Skeletal muscle cell (primary cell): ENCODE measurements at regions not wholly inside any gene's neighbourhood (a gene's known extent, or its start where the extent isn't known, plus 50 kb on each side); places are given as distances from the start of the nearest gene placed in this dataset.

ENCODE experiments used
- DNase-seq: peaks from one replicate; pipeline ENCODE4 v3.0.0-alpha.2; 2010; ENCODE audit warnings: low read depth
- H3K4me3 ChIP-seq: 2 replicates; pipeline ENCODE4 v1.5.1; 2011; ENCODE audit warnings: low read depth, mild to moderate bottlenecking, control low read depth, low read length, moderate library complexity

DNA sequence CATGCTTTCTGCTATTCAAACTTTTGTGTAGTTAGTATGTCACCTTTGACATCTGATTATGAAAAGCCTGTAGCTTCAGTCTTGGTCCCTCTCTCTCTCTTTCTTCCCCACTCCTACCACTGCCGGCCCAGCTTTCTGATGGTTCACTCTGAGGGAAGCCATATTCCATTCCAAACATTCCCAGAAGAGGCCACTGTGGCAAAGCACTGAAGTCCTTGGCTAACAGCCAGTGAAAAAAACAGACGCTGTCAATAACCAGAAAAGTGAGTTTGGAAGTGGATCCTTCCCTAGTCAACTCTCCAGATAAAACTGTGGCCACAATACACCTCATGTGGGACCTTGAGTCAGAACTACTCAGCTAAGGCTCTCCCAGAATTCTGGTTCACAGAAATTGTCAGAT is 950.7 kb upstream of the PHF14 start:
- no peak overlapping the region for H3K4me3 ChIP-seq
- no peak for DNase-seq

DNA sequence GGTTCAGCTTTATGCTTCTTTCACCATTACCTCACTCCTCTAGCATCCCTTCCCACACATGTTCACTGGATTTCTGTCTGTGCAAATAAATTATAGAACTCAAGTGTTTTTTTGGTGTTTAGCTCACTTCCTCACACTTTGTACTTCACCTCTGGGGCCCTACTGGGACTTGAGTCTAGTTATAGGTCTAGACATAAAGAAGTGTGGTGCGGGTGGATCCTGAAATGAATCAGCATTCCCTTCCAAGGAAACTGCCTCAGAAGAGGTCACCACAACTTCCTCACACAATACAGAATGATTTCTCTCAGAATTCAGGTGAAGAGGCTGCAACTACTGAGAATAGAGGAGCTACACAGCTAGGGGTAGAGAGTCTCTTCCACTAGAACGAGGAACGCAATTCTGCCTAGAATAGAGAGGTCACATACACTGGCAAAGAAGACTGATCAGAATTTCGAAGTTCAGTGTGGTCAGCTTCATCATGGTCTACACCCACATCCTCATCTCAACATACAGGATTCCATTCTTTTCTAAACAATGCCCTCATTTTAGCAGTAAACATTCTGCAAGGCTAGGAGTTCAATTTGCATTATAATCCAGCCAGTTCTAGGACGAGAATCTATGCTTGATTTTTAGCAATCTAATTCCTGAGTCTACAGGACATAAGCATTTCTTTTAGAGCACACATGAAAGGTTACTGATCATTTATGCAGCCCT is 938.7 kb upstream of the PHF14 start:
- no peak overlapping the region for H3K4me3 ChIP-seq
- DNase-seq = no peak

DNA sequence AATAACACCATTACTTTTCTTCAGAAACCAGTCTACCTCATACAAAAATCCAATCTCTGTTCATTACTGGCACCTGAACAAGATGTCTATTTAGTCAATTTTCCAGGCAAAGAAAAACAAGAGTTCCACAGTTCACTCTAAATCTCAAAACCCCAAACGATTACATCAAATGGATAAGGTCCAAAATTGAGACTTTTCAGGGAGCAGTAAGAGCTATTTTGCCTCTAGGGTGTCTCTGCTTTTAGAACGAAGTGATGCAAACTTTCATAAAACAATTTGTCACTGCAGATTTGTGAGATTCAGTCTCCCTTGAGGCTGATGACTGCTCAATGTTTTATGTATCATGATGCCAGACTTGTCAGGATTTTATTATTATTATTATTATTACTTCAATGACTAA is 937.0 kb upstream of the PHF14 start:
- no peak overlapping the region for H3K4me3 ChIP-seq
- DNase-seq = no peak

DNA sequence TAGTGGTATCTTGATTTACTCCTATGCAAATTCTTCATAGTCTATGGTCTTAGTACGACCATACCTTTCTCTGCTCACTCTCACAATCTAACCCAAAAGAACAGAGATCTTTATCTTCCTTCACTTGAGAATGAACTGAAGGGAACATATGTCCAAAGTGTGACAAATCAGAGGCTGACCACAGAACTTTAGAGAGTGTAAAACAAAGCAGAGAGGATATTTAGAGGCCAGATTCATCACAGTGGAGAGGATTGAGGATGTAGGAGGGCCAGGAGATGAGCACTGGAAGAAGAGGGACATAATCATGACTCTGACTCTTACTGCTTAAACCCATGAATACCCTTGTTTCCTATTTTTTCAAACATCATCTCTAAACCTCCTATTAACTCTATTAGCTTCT is 935.3 kb upstream of the PHF14 start:
- H3K4me3 ChIP-seq = no peak overlapping the region

DNA sequence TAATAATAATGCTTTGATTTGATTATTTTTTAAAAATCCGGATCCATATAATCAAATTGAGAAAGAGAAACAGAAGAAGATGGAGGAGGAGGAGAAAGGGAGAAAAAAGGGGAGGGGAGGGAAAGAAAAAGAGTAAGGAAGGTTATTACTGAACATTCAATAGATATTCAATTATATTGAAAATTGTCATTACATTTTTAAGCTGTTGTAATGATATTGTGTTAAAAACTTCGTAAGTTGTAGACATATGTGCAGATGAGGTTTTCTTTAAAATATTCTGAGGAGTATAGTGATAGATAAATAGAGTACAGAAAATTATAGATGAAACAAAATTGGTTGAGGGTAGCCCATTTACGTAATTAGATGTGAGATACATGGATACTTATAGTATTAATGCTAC is 933.0 kb upstream of the PHF14 start:
- H3K4me3 ChIP-seq = no peak overlapping the region
- no peak for DNase-seq

More for the DNA sequence above, 935.3 kb upstream of the PHF14 start:
- DNase-seq = no peak

DNA sequence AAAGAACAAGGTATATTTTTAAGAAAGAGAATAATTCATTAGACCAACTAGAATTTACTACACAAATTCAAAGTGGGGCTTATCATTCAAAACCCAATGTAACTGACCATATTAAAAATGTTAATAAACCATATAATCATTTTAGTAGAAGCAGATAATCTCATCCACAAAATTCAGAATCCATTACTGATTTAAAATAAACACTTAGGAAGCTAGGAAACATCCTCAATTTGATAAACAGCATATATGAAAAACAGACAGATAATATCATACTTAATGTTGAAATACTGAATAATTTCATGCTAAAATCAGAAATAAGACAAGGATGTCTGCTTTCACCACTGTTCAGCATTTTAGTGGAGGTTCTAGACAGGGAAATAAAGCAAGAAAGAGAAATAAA is 902.8 kb upstream of the PHF14 start:
- H3K4me3 ChIP-seq = no peak overlapping the region
- DNase-seq = no peak

DNA sequence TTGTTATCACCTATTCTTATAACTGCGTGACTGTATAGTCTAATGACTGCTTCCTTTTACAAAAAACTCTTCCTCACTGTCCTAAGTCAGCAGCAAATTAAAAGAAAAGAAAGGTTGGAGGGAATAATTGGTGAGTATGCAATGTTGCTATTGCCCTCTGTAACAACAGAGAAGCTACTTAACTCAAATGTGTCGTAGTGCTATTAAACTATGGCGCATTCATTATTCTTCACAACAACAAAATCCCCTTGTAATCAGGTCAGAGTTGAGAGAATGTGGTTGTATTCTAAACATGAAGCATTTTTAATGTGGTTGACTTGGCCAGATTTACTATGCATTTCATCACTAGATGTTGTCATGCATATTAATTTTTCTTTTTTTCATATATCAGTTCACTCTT is 897.8 kb upstream of the PHF14 start:
- no peak for DNase-seq
- H3K4me3 ChIP-seq = no peak overlapping the region

DNA sequence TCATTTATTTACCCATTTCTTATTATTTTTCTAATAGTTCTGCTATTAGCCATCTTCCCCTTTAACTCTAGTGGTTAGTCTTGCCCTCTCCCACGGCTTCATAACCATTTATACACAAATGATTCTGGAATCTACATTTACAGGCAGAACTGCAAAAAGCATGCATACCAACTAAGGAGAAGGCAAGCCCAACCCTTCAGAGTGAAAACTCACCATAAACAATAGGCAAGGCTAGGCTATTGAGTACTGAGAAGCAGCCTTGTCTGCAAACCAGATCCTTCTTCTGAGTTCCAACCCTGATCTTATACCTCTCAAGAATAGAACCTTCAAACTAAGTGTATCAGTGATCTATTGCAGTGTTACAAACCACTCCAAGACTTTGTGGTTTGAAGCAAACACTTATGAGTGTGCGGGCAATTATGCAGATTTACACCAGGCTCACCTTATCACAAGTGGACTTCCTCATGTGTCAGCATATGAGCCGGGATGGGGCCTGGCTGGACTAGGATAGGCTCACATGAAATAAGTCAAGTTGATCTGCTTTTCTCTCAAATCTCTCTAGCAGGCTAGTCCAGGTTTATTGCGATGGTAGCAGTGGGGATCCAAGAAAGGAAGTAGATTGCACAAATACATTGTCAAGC is 896.9 kb upstream of the PHF14 start:
- H3K4me3 ChIP-seq = no peak overlapping the region
- no peak for DNase-seq

DNA sequence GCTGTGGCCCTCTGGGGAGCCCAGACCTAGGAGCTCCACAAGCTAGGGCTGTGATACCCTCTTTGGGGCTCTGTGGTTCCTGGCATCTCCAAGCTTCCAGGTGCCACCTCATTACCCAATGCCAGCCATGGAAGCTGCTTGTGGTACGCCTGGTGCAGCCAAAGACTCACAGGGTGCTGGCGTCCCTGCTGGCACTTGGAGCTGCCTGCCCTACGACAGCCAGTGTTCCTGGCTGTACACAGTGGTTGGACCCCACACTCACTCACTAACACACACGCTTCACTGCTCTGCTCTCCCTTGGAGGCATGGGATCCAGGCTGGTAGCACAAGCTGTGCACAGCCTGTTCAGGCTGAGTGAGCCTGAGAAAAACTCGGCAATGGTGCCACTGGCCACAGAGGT is 894.1 kb upstream of the PHF14 start:
- no peak for DNase-seq

DNA sequence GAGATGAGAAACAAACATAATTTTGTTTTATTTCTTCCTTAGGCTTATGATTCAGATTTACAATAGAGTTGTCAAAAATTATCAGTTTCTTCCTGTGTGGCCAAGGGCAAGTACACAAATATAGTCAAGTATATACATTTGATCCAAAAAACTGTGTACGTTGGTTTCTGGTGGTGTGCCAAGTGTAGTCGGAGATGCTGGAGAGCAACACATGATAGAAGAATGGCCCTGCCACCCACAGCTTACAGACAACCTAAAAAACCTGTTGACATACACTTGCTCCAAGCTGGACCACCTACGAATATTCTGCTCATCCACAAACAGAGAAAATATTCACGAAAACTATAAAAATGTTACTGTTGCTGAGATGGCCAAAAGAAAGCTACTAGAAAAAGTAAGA is 890.8 kb upstream of the PHF14 start:
- DNase-seq = no peak
- no peak overlapping the region for H3K4me3 ChIP-seq

More for the DNA sequence above, 894.1 kb upstream of the PHF14 start:
- H3K4me3 ChIP-seq = no peak overlapping the region

DNA sequence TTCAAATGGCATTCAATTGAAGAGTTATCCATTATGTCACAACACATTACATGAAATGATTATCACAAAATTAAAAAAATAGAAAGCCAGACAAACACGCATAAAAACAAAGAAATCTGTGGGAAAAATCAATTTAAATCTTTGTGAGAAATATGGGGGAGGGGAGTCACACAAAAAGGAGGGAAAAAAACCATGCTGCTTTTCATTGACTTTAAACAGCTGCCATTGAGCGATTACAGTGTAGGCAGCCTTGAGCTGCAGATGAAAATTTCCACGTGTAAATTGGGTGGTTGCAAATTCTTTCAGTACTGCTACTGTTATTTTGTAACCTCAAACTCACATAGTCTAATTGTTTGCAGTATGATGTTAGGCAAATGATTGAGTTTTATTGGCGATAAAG is 889.9 kb upstream of the PHF14 start:
- no peak overlapping the region for H3K4me3 ChIP-seq
- DNase-seq = no peak

DNA sequence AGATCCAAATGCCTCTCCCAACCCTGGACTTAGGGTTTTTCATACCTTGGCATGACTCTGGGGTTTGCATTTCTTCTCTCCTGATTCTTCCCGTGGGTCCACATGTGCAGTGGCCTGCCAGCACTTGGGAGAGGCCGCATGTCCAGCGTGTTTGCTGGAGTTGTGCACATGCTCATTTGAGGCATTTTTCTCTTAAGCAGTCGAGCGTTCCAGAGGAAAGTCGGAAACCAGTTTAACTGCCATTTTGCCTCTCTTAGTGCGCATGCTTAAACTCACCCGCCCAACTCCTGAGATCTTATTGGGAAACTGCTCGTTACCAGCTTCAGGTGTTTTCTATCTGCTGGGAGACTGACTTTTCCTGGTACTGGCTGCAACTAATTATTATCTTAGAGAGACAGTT is 888.4 kb upstream of the PHF14 start:
- DNase-seq = no peak
- H3K4me3 ChIP-seq = no peak overlapping the region

DNA sequence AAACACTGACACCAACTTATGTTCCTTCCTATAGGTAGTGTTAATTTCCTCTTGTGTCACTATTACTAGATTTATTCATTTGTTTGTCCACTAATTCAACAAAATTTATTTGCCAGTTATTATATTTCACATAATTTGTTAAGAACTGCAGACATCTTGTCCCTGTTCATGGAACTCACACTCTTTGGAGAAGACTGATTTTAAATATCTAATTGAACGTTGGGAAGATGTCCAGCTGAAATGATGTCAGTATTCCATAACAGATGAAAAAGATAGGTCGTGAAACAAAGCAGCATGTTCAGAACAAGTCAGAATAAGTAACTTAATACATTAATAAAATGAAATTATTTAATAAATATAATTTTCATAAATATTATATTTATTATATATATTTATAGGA is 873.1 kb upstream of the PHF14 start:
- DNase-seq = no peak
- H3K4me3 ChIP-seq = no peak overlapping the region

DNA sequence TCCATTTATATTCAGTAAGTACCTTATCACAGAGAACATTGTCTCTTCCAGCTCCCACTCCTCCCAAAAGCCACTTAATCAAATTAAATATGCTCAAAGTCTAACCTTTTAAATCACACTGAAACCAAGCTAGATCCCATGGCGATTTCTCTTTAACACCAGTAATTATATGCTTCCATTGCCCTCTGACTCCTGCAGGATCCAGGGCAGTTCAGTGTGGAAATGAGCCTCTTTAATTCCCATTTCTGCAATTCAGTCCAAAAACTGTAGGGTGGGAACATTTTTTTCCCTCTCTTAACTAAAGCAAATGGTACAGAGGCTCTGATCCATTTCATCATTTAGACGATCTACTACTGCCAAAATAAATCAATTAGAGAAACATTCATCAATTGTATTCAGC is 872.3 kb upstream of the PHF14 start:
- H3K4me3 ChIP-seq = no peak overlapping the region

DNA sequence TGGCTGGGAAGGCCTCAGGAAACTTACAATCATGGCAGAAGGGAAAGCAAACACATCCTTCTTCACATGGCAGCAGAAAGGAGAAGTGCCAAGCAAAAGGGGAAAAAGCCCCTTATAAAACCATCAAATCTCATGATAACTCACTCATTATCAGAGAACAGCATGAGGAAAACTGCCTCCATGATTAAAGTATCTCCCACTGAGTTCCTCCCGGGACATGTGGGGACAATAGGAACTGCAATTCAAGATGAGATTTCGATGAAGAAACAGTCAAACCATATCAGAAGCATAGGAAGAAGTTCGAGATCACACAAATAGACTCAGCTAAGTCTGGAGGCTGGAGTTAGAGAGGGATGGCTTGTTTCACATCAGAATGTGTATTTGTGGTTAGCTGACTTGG is 869.4 kb upstream of the PHF14 start:
- H3K4me3 ChIP-seq = no peak overlapping the region
- no peak for DNase-seq

More for the DNA sequence above, 872.3 kb upstream of the PHF14 start:
- DNase-seq = no peak

DNA sequence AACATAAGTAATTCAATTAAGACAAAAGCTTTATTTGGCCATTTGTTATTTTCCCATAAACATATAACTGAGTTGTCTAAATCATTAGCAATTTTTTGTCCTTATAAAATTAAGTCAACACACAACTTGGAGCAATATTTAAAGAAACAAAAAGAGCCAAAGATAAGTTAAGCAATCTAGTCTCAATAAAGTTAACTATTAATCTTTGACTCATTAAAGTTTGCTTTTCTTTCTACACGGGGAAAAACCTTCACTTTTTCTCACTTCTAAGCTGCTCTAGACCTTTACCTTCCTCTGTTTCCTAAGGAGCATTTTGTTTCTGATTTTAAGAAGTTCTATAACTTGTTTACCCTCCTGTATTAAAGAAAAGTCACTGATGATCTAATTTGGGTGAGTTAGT is 867.1 kb upstream of the PHF14 start:
- no peak for DNase-seq
- H3K4me3 ChIP-seq = no peak overlapping the region

DNA sequence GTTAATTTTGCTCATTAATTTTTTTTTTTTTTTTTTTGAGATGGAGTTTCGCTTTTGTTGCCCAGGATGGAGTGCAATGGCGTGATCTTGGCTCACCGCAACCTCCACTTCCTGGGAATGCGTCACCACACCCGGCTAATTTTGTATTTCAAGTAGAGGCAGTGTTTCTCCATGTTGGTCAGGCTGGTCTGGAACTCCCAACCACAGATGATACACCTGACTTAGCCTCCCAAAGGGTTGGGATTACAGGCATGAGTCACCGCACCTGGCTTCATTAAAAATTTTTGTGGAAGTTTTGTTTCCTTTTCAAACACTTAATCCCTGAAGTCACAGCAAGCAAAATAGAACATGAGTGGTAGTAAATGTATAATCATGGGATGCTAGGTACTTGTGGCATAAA is 857.2 kb upstream of the PHF14 start:
- H3K4me3 ChIP-seq = no peak overlapping the region
- no peak for DNase-seq

DNA sequence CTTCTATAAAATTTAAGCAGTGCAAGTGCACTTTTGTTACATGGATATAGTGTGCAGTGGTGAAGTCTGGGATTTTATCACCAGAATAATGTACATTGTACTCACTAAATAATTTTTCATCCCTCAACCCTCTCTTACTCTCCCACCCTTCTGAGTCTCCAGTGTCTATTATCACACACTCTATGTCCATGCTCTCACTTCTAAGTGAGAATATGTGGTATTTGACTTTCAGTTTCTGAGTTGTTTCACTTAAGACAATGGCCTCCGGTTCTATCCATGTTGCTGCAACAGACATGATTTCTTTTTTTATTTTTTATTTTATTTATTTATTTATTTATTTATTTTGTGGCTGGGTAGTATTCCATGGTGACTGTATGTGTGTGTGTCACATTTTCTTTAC is 855.9 kb upstream of the PHF14 start:
- H3K4me3 ChIP-seq = no peak overlapping the region
- no peak for DNase-seq

DNA sequence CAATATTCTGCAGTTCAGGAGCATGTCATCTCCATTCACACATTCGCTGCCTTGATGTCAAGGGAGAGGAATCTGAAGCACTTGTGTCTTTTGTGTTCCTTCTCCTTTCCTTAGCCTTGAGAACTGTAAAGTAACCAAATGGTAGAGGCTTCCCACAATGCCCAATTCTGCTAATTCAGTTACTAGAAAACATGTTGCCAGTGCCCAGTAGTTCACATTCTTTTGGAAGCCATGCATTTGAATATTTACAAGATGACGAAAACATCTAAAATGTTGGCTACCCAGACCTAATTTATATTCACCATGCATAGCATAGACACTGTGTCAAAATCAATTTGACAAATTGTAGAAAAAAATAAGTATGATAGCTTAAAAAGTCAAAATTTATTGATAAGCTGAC is 852.7 kb upstream of the PHF14 start:
- no peak for DNase-seq
- no peak overlapping the region for H3K4me3 ChIP-seq

DNA sequence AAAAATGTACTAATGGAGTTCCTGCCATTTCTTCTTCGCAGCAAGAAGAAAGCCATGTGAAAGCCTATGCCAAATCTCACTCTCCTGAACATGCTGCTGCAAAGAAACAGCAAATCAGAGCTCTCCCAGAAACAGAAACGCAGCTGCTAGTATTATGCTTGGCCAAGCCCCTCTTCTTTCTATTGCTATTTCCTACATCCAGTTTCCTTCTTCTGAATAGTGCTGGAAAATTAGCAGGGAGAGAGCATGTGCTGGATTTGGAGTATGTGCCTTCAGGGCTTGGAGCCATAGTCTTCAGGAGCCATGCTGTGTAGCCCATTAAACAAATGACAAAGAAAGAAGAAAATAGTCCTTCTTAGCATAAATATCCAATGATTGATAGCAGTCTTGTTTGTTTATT is 852.0 kb upstream of the PHF14 start:
- DNase-seq = no peak
- H3K4me3 ChIP-seq = no peak overlapping the region

DNA sequence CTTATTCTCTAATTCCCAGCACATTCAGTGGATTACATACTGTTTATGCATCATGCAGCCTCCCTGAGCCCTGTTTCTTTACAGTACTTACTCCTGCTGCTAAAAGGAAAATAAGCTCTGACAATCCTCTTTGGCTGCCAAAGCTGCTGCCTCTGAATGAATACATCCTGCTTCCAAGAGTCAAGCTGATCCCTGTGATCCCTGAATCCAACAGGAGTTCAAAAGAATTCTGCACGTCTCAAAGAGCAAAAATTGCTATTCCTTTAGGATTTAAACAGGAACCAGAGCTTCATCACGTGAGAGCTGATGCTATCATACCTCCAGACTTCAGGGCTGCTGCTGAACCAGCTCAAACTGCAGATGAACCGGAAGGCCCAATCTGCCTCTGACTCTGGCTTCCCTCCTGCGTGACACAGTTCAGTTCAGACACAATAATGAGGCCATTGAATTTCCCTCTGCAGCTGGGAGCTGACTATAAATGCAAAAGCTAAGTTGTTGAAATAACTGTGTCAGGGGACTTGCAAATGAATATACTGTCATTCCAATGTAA is 851.0 kb upstream of the PHF14 start:
- H3K4me3 ChIP-seq = no peak overlapping the region
- DNase-seq = no peak
